A673 (cell line): ENCODE measurements at regions not wholly inside any gene's neighbourhood (a gene's known extent, or its start where the extent isn't known, plus 50 kb on each side); places are given as distances from the start of the nearest gene placed in this dataset.

Experiments used
- BruUV-seq: library from RNA; stranded (reverse); fragments of 400-500 nt; replicated peaks from 2 replicates; lab custom pipeline; 2021; lab: Mats Ljungman, UMichigan
- CTCF ChIA-PET: fragments of 300-600 bp; sonication (Branson Sonifier 250); formaldehyde crosslinking; loops from one replicate; lab custom pipeline; 2022; ENCODE audit warnings: antibody characterized with exemption; lab: Charles Lee
- POLR2A ChIA-PET: fragments of 300-600 bp; sonication (Branson Sonifier 250); formaldehyde crosslinking; loops from one replicate; lab custom pipeline; 2022; ENCODE audit warnings: antibody characterized with exemption; ENCODE audit not compliant: low non-redundant PET; lab: Charles Lee
- DNase-seq: peaks from one replicate; pipeline ENCODE4 v3.0.0-alpha.2; 2015; ENCODE audit warnings: low spot score
- H3K27ac ChIP-seq: fragments of 200-600 bp; sonication (generic); 2 replicates; pipeline ENCODE4 v1.5.1; 2016; ENCODE audit warnings: mixed run types, low read depth, mild to moderate bottlenecking, mixed read lengths, antibody characterized with exemption, low read length; ENCODE audit not compliant: poor library complexity, severe bottlenecking
- H3K27me3 ChIP-seq: fragments of 200-600 bp; sonication (generic); replicated peaks from 2 replicates; pipeline ENCODE4 v1.6.1; 2017; ENCODE audit warnings: mixed run types, low read depth, mild to moderate bottlenecking, mixed read lengths, antibody characterized with exemption, low read length; ENCODE audit not compliant: insufficient read depth, poor library complexity
- H3K36me3 ChIP-seq: fragments of 200-600 bp; sonication (generic); 2 replicates; pipeline ENCODE4 v1.6.1; 2016; ENCODE audit warnings: mixed run types, mild to moderate bottlenecking, mixed read lengths, antibody characterized with exemption, low read length; ENCODE audit not compliant: insufficient read depth, poor library complexity, severe bottlenecking
- H3K4me1 ChIP-seq: fragments of 200-600 bp; sonication (generic); 2 replicates; pipeline ENCODE4 v1.6.1; 2017; ENCODE audit warnings: mixed run types, mild to moderate bottlenecking, mixed read lengths, antibody characterized with exemption, low read length; ENCODE audit not compliant: insufficient read depth, poor library complexity, severe bottlenecking
- H3K4me3 ChIP-seq: fragments of 200-600 bp; sonication (generic); 2 replicates; pipeline ENCODE4 v1.5.1; 2016; ENCODE audit warnings: low read depth, mixed run types, mild to moderate bottlenecking, mixed read lengths, low read length; ENCODE audit not compliant: poor library complexity, severe bottlenecking
- H3K9me3 ChIP-seq: fragments of 200-600 bp; sonication (generic); 2 replicates; pipeline ENCODE4 v1.6.1; 2016; ENCODE audit warnings: mixed run types, low read depth, mild to moderate bottlenecking, mixed read lengths, antibody characterized with exemption, low read length; ENCODE audit not compliant: poor library complexity, severe bottlenecking
- CTCF ChIP-seq: fragments of 300-800, 200-600 bp; sonication (generic); conservative IDR thresholded peaks from 2 replicates; pipeline ENCODE4 v1.5.1; 2017; ENCODE audit warnings: low read depth, mild to moderate bottlenecking, antibody characterized with exemption, low read length, moderate library complexity, mixed read lengths
- EZH2 ChIP-seq: fragments of 200-600 bp; sonication (generic); IDR thresholded peaks from 2 replicates; pipeline ENCODE4 v1.6.1; 2017; ENCODE audit warnings: borderline replicate concordance, low read depth, mild to moderate bottlenecking, mixed read lengths, antibody characterized with exemption, low read length; ENCODE audit not compliant: poor library complexity, severe bottlenecking
- intact Hi-C: fragments of 100-400 bp; cut with micrococcal nuclease; formaldehyde crosslinking; loops from one replicate; pipeline ENCODE4 v1.10.0; 2022; ENCODE audit not compliant: unreplicated experiment

- H3K36me3 ChIP-seq: no peaks in the 10 kb centered on the region
- BruUV-seq: no TSS peak
- ChIA-PET POLR2A (no interaction called here), CTCF (no interaction called here)
- TF ChIP-seq CTCF (no peak), EZH2 (no peak)
- H3K27ac ChIP-seq: no peak overlapping the region
- DNase-seq: no peak
- peaks cover 1% of the 10 kb centered on the region for H3K4me1 ChIP-seq
- H3K4me3 ChIP-seq: no peak overlapping the region
- H3K27me3 ChIP-seq: no peaks in the 10 kb centered on the region
- intact Hi-C loops: no loop called here
- H3K9me3 ChIP-seq: no peaks in the 10 kb centered on the region
These were observed 50.4 kb upstream of the NEDD9 start for GRCh38 chr6:11282875-11283274.
